Ovary (tissue), 3 donors: ENCODE measurements at regions not wholly inside any gene's neighbourhood (a gene's known extent, or its start where the extent isn't known, plus 50 kb on each side); places are given as distances from the start of the nearest gene placed in this dataset.

ENCODE experiments used
- POLR2A ChIP-seq: fragments of 450-650 bp; IDR thresholded peaks from one replicate; pipeline ENCODE4 v1.6.1; 2017; ENCODE audit warnings: antibody characterized with exemption, mild to moderate bottlenecking, moderate library complexity
- TF ChIP-seq, protein P1 (sequence below), 3 donors: fragments of 450-650 bp in 2 of 3; fragments of 200-600 bp in 1 of 3; IDR thresholded peaks; one replicate each; pipeline versions ENCODE4 v1.5.1 to v1.8.0; 2016 to 2022; ENCODE audit warnings: antibody characterized with exemption in 3 of 3, mild to moderate bottlenecking in 1 of 3
- donor health status: DM: no; HTN: no; CAD: no.

DNA sequence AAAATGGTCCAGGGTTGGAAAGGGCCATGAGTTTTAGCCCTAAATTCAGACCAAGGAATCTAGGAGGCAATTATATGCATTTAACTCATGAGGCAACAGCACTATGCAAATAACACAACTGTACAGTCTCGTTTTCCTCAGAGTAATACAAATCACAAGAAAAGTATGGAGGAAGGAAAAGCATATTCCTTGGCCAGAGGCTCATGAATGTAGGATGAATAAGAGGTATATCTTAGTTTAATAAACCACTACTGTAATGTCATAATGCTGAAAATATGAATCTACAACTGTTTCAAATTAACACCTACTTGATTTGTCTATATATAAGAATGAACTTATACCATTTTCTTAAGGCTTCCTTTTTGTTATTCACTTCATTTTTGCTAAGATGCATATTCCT lies 252.5 kb upstream of the TANK start:
- TF ChIP-seq POLR2A: no peak
- TF ChIP-seq, protein P1, sequence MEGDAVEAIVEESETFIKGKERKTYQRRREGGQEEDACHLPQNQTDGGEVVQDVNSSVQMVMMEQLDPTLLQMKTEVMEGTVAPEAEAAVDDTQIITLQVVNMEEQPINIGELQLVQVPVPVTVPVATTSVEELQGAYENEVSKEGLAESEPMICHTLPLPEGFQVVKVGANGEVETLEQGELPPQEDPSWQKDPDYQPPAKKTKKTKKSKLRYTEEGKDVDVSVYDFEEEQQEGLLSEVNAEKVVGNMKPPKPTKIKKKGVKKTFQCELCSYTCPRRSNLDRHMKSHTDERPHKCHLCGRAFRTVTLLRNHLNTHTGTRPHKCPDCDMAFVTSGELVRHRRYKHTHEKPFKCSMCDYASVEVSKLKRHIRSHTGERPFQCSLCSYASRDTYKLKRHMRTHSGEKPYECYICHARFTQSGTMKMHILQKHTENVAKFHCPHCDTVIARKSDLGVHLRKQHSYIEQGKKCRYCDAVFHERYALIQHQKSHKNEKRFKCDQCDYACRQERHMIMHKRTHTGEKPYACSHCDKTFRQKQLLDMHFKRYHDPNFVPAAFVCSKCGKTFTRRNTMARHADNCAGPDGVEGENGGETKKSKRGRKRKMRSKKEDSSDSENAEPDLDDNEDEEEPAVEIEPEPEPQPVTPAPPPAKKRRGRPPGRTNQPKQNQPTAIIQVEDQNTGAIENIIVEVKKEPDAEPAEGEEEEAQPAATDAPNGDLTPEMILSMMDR (IDR thresholded peaks at IDR 0.05): no peak
